KOPT-K1 (cell line): ENCODE measurements at regions not wholly inside any gene's neighbourhood (a gene's known extent, or its start where the extent isn't known, plus 50 kb on each side); places are given as distances from the start of the nearest gene placed in this dataset.
A peak's percentile ranks its signal among the peaks of the same experiment; 100 is the strongest.

Experiments used
- H3K27ac ChIP-seq: fragments of 200-600 bp; sonication (generic); 2 replicates; pipeline ENCODE4 v1.5.1; 2016; ENCODE audit warnings: antibody characterized with exemption, mild to moderate bottlenecking, low read depth, low read length; ENCODE audit not compliant: poor library complexity, severe bottlenecking
- H3K36me3 ChIP-seq: fragments of 200-600 bp; sonication (generic); 2 replicates; pipeline ENCODE4 v1.5.1; 2017; ENCODE audit warnings: antibody characterized with exemption, mild to moderate bottlenecking, low read length, moderate library complexity; ENCODE audit not compliant: insufficient read depth
- H3K9me3 ChIP-seq: fragments of 200-600 bp; sonication (generic); 2 replicates; pipeline ENCODE4 v1.5.1; 2017; ENCODE audit warnings: antibody characterized with exemption, low read length, mild to moderate bottlenecking; ENCODE audit not compliant: insufficient read depth, poor library complexity, severe bottlenecking

- H3K27ac ChIP-seq: peak overlapping the region; percentile 64
- H3K36me3 ChIP-seq: no peaks in the 10 kb centered on the region
- no peaks in the 10 kb centered on the region for H3K9me3 ChIP-seq
Observed at GRCh38 chr21:22421416-22422180, 1423.4 kb downstream of the NCAM2 start.

DNA sequence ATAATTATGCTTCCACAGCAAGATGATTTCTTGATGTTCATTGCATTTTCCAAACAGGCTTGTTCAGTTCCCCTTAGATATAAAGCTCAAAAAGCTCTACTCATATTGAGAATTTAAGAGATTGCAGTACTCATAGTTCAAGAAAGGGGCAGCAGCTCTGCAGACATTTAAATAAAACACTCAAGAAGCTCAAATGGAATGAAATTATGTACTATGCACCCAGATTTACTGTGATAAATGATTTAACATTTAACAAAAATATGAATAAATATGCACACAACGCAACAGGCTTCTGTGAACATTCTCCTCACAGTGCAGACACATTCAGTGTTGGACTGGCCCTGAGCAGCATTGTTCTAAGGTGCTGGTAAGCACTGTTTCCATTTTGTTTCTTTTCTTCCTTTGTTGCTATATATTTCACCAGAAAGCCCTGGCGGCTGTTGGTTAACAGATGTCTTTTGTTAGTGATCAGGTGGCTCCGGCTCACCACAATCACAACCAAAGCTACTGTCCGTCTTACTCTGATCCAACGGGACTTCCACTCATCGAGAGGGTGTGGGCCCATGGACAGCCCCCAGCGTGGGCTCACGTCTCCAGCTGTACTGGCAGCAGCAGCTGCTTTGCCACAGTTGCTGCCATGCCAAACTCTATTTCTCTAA, 1440.3 kb downstream of the NCAM2 start:
- Histone ChIP-seq H3K9me3 (no peaks in the 10 kb centered on the region), H3K36me3 (no peaks in the 10 kb centered on the region), H3K27ac (no peak overlapping the region)

DNA sequence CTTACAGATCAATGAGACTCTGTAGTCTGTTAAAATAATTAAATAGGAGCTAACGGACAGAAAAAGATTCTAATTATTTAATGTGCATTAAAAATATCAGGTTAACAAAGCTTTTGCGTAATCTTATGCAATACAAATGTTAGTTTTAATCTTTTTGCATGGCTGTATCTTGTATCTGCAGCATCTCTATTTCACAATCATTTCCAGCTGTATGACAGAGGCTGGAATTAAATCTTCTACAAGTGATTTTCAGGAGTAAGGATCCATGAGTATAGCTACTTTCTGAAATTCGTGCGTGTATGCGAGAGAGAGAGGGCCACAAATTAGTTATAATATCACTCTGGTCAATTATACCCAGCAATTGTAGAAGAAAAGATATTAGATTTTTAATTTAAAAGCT, 1446.8 kb downstream of the NCAM2 start:
- no peaks in the 10 kb centered on the region for H3K9me3 ChIP-seq
- no peaks in the 10 kb centered on the region for H3K36me3 ChIP-seq
- no peak overlapping the region for H3K27ac ChIP-seq

DNA sequence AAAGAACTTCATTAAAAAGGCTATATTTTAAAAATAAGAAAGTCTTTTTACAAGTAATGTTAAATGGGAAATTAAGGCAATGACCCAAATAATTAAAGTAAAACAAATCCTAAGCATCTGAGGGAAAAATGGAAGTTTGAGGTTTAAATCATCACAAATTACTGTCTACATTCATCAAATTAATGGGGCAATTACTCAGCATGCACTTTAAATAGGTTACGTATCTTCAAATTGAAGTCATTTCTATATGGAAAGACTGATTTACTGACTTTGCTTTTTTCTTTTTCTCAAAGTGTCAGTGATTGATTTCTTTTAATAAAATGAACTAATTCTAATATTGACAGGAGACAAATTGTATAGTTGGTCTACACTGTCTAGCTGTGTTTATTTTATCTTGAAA, 1452.3 kb downstream of the NCAM2 start:
- no peaks in the 10 kb centered on the region for H3K9me3 ChIP-seq
- H3K36me3 ChIP-seq: no peaks in the 10 kb centered on the region
- no peak overlapping the region for H3K27ac ChIP-seq

DNA sequence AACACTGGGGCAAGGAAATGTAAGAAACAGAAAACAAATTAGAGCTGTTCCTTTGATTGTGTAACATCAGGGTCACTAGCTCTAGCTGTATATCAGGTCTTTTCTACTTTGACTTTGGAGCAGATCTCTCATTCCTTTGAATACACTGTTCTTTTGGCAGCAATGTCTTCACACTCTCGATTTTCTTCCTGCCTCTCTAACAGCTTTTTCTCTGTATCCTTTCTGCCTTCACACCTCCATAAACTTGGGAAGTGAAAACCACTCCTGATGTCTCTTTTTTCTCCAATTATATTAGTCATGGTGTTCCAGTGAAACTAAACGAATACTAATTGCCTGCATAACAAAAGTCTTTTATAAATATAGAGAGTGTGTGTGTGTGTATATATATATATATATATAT, 1458.0 kb downstream of the NCAM2 start:
- no peak overlapping the region for H3K27ac ChIP-seq
- H3K9me3 ChIP-seq: no peaks in the 10 kb centered on the region
- no peaks in the 10 kb centered on the region for H3K36me3 ChIP-seq

DNA sequence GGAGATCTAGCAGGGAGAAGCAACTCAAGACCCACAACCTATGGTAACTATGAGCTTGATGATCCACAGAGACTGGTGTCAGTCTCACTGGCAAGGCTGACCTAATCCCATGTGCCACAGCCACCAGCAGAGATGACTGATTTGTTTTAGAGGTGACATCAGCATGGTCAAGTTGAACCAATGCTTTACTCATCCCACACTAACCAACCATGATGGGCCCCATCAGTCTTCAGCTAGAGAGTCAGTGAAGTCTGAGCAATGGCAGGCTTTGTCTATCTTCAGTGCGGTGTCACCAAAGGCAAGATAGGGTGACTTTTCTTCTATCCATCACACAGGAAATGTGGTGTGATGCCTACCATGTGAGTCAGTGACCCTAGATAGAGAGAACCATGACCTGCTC, 1470.7 kb downstream of the NCAM2 start:
- Histone ChIP-seq H3K27ac (no peak overlapping the region), H3K36me3 (no peaks in the 10 kb centered on the region), H3K9me3 (no peaks in the 10 kb centered on the region)

GRCh38 chr21:22474403-22474802, 1476.2 kb downstream of the NCAM2 start:
- Histone ChIP-seq H3K36me3 (no peaks in the 10 kb centered on the region), H3K9me3 (peaks cover 9% of the 10 kb centered on the region), H3K27ac (no peak overlapping the region)

DNA sequence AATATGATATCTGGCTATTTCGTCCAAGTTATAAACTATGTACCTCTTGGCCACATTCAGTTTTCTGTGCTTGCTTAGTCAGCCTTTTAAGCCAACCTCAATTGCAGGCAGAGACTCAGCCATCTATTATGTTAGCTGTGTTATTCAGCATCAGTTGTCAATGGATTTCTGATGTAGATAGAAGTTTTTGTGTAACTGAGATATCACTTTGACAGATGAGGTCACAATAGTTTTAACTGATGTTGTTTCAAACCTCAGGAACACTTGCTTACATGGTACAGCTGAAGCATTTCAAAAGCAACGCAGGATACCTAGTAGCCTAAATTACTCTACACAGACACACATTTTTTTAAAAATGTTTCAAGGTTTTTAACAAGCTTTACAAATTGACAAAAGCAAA, 1478.0 kb downstream of the NCAM2 start:
- no peak overlapping the region for H3K27ac ChIP-seq
- peaks cover 12% of the 10 kb centered on the region for H3K9me3 ChIP-seq
- H3K36me3 ChIP-seq: no peaks in the 10 kb centered on the region

DNA sequence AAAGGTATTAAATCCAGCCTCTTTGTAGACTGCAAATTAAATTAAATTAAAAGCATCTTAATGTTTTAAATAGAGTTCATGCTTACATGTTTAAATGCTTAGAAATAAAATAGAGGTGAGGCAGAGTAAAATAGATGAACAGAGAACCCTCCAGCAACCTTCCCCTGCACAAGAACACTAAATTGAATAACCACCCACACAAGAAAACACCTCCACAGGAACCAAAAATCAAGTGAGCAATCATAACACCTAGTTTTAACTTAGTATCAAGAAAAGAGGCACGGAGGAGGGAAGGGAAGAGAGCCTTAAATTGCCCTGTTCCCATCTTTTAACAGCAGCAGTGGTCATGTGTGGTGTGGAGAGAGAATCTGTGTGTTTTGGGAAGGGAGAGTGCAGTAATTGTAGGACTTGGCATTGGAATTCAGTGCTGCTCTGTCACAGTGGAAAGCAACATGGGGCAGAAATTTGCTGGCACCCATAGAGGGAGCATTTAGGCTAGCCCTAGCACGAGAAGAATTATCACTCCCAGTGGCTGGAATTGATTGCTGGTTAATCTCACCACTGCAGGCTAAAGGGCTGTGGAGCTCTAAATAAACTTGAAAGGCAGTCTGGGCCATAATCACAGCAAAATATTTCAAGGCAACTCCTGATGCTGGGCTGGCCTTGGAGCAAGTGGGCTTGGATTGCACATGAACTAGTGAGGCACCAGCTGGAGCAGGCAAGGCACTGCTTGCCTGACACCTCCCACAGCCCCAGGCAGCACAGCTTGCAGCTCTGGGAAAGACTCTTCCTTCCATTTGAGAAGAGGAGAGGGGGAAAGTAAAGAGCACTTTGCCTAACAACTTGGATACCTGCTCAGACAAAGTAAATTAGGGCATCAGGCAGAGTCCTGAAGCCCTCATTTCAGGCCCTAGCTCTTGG, 1478.8 kb downstream of the NCAM2 start:
- H3K9me3 ChIP-seq: peaks cover 12% of the 10 kb centered on the region
- H3K27ac ChIP-seq: no peak overlapping the region
- H3K36me3 ChIP-seq: no peaks in the 10 kb centered on the region

- Histone ChIP-seq H3K9me3 (no peaks in the 10 kb centered on the region), H3K27ac (no peak overlapping the region), H3K36me3 (no peaks in the 10 kb centered on the region)
Observed at GRCh38 chr21:22490049-22490448, 1491.8 kb downstream of the NCAM2 start.

- Histone ChIP-seq H3K36me3 (no peaks in the 10 kb centered on the region), H3K9me3 (no peaks in the 10 kb centered on the region), H3K27ac (no peak overlapping the region)
Observed at GRCh38 chr21:22516230-22516629, 1518.0 kb downstream of the NCAM2 start.

- no peaks in the 10 kb centered on the region for H3K36me3 ChIP-seq
- H3K9me3 ChIP-seq: peaks cover 11% of the 10 kb centered on the region
- no peak overlapping the region for H3K27ac ChIP-seq
Observed at GRCh38 chr21:22535630-22536029, 1537.4 kb downstream of the NCAM2 start.

GRCh38 chr21:22536509-22536908, 1538.3 kb downstream of the NCAM2 start:
- peaks cover 15% of the 10 kb centered on the region for H3K9me3 ChIP-seq
- no peak overlapping the region for H3K27ac ChIP-seq
- H3K36me3 ChIP-seq: no peaks in the 10 kb centered on the region

DNA sequence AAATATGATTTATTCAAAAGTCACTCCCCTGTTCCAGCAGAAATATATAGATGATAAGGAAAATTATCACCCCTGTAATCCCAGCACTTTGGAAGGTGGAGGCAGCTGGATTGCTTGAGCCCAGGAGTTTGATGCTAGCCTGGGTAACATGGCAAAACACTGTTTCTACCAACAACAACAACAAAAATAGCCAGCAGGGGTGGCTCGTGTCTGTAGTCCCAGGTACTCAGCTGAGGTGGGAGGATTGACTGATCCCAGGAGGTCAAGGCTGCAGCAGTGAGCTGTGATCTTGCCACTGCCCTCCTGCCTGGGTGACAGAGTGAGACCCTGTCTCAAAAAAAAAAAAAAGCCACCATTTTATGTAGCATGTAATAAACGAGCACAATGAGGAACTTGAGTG, 1546.5 kb downstream of the NCAM2 start:
- H3K27ac ChIP-seq: no peak overlapping the region
- H3K36me3 ChIP-seq: no peaks in the 10 kb centered on the region
- H3K9me3 ChIP-seq: peaks cover 7% of the 10 kb centered on the region

- H3K27ac ChIP-seq: no peak overlapping the region
- no peaks in the 10 kb centered on the region for H3K9me3 ChIP-seq
- H3K36me3 ChIP-seq: no peaks in the 10 kb centered on the region
Observed at GRCh38 chr21:22552390-22552789, 1554.2 kb downstream of the NCAM2 start.
